CD4-positive, CD25-positive, alpha-beta regulatory T cell (primary cell): ENCODE measurements at regions not wholly inside any gene's neighbourhood (a gene's known extent, or its start where the extent isn't known, plus 50 kb on each side); places are given as distances from the start of the nearest gene placed in this dataset.

Experiments used
- ATAC-seq, 2 donors: fragments of 150-1000 bp; cut with Tn5 transposase; one replicate each; pipeline ENCODE4 v1.10.0; 2021; ENCODE audit warnings: low read depth in 2 of 2, moderate number of reproducible peaks in 2 of 2, moderate library complexity in 1 of 2
- DNase-seq, 3 donors: peaks; one replicate each; pipeline versions ENCODE4 v3.0.0 to v3.0.0-alpha.2; 2012 to 2022; ENCODE audit warnings: mixed read lengths in 1 of 3
- H3K27ac ChIP-seq: one replicate; pipeline ENCODE4 v1.7.0; 2013; ENCODE audit warnings: mild to moderate bottlenecking, low read length; ENCODE audit not compliant: insufficient read depth, poor library complexity, severe bottlenecking
- H3K27me3 ChIP-seq: one replicate; pipeline ENCODE4 v1.7.0; 2013; ENCODE audit warnings: low read length; ENCODE audit not compliant: control insufficient read depth, insufficient read depth
- H3K36me3 ChIP-seq: one replicate; pipeline ENCODE4 v1.7.0; 2013; ENCODE audit warnings: mild to moderate bottlenecking, low read length, moderate library complexity; ENCODE audit not compliant: control insufficient read depth, insufficient read depth
- H3K4me1 ChIP-seq: 2 replicates; pipeline ENCODE4 v1.7.0; 2013; ENCODE audit warnings: mild to moderate bottlenecking, low read length; ENCODE audit not compliant: insufficient read depth, control insufficient read depth, poor library complexity, severe bottlenecking
- H3K4me3 ChIP-seq: one replicate; pipeline ENCODE4 v1.7.0; 2013; ENCODE audit warnings: low read depth, mild to moderate bottlenecking, low read length, moderate library complexity
- H3K9me3 ChIP-seq, 2 experiments: 1 replicate in 1 of 2; 2 replicates in 1 of 2; pipeline ENCODE4 v1.7.0; 2013; ENCODE audit warnings: low read length in 2 of 2, mild to moderate bottlenecking in 1 of 2, moderate library complexity in 1 of 2; ENCODE audit not compliant: control insufficient read depth in 2 of 2
- H3K27ac Mint-ChIP-seq, 3 donors: one replicate each; pipeline ENCODE4 v1.8.0; 2020 to 2022; ENCODE audit warnings: mild to moderate bottlenecking in 3 of 3, mixed read lengths in 3 of 3, moderate library complexity in 2 of 3
- H3K27me3 Mint-ChIP-seq: one replicate; pipeline ENCODE4 v1.8.0; 2022; ENCODE audit warnings: mild to moderate bottlenecking, mixed read lengths
- H3K36me3 Mint-ChIP-seq: one replicate; pipeline ENCODE4 v1.8.0; 2020; ENCODE audit warnings: mixed read lengths
- H3K4me1 Mint-ChIP-seq, 4 donors: one replicate each; pipeline ENCODE4 v1.8.0; 2020 to 2022; ENCODE audit warnings: mixed read lengths in 4 of 4, mild to moderate bottlenecking in 1 of 4
- H3K4me3 Mint-ChIP-seq, 4 donors: one replicate each; pipeline ENCODE4 v1.8.0; 2020 to 2022; ENCODE audit warnings: mild to moderate bottlenecking in 4 of 4, mixed read lengths in 4 of 4, moderate library complexity in 3 of 4
- H3K9me3 Mint-ChIP-seq, 7 donors: one replicate each; pipeline ENCODE4 v1.8.0; 2020 to 2022; ENCODE audit warnings: mixed read lengths in 7 of 7, mild to moderate bottlenecking in 3 of 7, moderate library complexity in 2 of 7

DNA sequence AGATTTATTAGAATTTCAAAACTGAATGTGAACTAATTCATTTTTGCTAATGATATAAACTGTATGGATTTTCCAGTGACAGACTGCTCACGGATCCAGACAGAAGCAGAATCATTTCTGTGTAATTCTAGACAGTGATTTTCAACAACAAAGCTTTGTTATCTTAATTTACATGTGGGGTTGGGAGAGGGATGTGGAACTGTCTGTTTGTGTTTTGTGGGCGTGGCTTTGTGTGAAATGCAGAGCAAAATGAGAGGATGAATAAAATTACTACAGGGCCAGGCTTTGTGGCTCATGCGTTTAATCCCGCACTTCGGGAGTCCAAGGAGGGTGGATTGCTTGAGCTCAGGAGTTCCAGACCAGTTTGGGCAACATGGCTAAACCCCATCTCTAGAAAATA is 834.7 kb downstream of the GALC start:
- Mint-ChIP-seq H3K4me1 (no peaks in the 10 kb centered on the region), H3K27ac (no peak overlapping the region), H3K9me3 (peaks cover 0 to 14% (median 2%) of the 10 kb centered on the region in 7 donors), H3K27me3 (no peaks in the 10 kb centered on the region), H3K36me3 (no peaks in the 10 kb centered on the region), H3K4me3 (peak overlapping the region in 1 of 4 donors; percentile 54)
- ATAC-seq (no peak), DNase-seq (no peak)
- H3K36me3 ChIP-seq = no peaks in the 10 kb centered on the region
- H3K27ac ChIP-seq = no peak overlapping the region
- H3K4me1 ChIP-seq = no peaks in the 10 kb centered on the region
- no peak overlapping the region for H3K4me3 ChIP-seq
- peaks cover 0 to under 1% of the 10 kb centered on the region in 2 experiments for H3K9me3 ChIP-seq
- H3K27me3 ChIP-seq = no peaks in the 10 kb centered on the region

GRCh38 chr14:87156878-87157277 is 836.1 kb downstream of the GALC start:
- peaks cover 0 to 15% (median 2%) of the 10 kb centered on the region in 7 donors for H3K9me3 Mint-ChIP-seq
- H3K27ac ChIP-seq = no peak overlapping the region
- peak overlapping the region in 1 of 3 donors; percentile 26 for H3K27ac Mint-ChIP-seq
- no peak overlapping the region for H3K4me3 Mint-ChIP-seq
- H3K36me3 Mint-ChIP-seq = no peaks in the 10 kb centered on the region
- H3K27me3 Mint-ChIP-seq = no peaks in the 10 kb centered on the region
- ATAC-seq (no peak), DNase-seq (no peak)
- H3K4me3 ChIP-seq = no peak overlapping the region
- H3K4me1 Mint-ChIP-seq = no peaks in the 10 kb centered on the region
- no peaks in the 10 kb centered on the region for H3K27me3 ChIP-seq
- no peaks in the 10 kb centered on the region for H3K36me3 ChIP-seq
- H3K9me3 ChIP-seq = peaks cover 0 to under 1% of the 10 kb centered on the region in 2 experiments
- no peaks in the 10 kb centered on the region for H3K4me1 ChIP-seq

DNA sequence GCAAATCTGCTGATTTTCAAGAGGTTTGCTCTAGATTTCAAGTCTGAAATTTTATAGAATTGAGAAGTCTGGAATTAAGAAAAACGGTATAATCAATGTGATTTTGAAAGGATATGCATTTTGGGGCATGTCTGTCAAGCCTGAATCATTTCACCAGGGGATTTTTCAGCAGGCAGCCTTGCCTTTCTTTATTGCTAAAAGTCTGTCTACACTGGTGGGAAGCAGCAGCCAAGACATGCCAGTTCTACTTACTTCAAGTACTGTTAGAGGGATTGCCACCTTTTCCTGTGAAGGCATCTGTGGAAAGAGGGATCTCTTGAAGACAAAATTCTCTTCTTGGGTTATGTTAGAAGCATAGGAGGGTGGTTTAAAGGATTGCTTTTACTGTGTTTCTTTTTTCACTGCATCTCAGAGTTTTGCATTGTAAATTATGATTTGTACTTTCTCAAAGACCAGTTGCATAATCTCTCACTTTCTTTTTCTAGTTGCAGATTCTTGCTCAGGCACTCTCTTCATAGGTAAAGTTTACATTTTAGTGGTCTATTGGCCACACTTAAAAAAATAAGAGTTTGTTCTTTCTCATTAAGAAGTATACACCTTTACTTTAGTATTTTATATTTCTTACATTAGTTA is 837.0 kb downstream of the GALC start:
- Mint-ChIP-seq H3K27me3 (no peaks in the 10 kb centered on the region), H3K36me3 (no peaks in the 10 kb centered on the region), H3K27ac (no peak overlapping the region), H3K4me3 (no peak overlapping the region), H3K4me1 (no peaks in the 10 kb centered on the region), H3K9me3 (peaks cover 0 to 18% (median 3%) of the 10 kb centered on the region in 7 donors)
- peaks cover 0 to 2% of the 10 kb centered on the region in 2 experiments for H3K9me3 ChIP-seq
- H3K4me3 ChIP-seq = no peak overlapping the region
- DNase-seq (no peak), ATAC-seq (no peak)
- no peaks in the 10 kb centered on the region for H3K36me3 ChIP-seq
- H3K27me3 ChIP-seq = no peaks in the 10 kb centered on the region
- H3K4me1 ChIP-seq = no peaks in the 10 kb centered on the region
- H3K27ac ChIP-seq = no peak overlapping the region

DNA sequence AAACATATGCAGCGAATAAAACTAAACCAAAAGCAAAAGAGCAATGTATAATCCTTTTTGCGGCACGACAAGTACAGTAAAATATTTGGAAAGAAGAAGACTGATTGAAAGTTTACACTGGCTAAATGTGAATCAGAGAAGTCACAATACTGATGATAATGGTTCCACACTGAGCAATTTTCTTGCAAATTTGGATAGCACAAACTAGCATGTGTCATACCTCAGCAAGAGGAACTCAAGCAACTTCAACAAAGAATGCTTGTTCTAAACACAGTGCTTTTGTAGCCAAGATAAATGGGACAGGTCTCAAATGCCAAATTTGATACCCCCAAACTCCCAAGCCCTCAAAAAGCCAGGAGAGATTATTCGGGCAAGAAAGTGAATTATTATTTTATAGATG is 839.1 kb downstream of the GALC start:
- no peak overlapping the region for H3K27ac Mint-ChIP-seq

GRCh38 chr14:87153391-87153790 is 839.6 kb downstream of the GALC start:
- no peak overlapping the region for H3K27ac ChIP-seq
- no peaks in the 10 kb centered on the region for H3K4me1 ChIP-seq
- H3K27me3 ChIP-seq = no peaks in the 10 kb centered on the region
- no peak for ATAC-seq
- Mint-ChIP-seq H3K9me3 (peaks cover 2 to 18% (median 8%) of the 10 kb centered on the region in 7 donors), H3K4me3 (no peak overlapping the region), H3K27me3 (no peaks in the 10 kb centered on the region), H3K4me1 (no peaks in the 10 kb centered on the region), H3K27ac (no peak overlapping the region), H3K36me3 (no peaks in the 10 kb centered on the region)
- H3K4me3 ChIP-seq = no peak overlapping the region
- no peaks in the 10 kb centered on the region for H3K36me3 ChIP-seq
- H3K9me3 ChIP-seq = peaks cover 0 to 2% of the 10 kb centered on the region in 2 experiments
- no peak for DNase-seq

More for the DNA sequence above, 839.1 kb downstream of the GALC start:
- Mint-ChIP-seq H3K36me3 (no peaks in the 10 kb centered on the region), H3K9me3 (peaks cover 2 to 18% (median 7%) of the 10 kb centered on the region in 7 donors), H3K4me3 (no peak overlapping the region), H3K27me3 (no peaks in the 10 kb centered on the region), H3K4me1 (no peaks in the 10 kb centered on the region)
- no peak overlapping the region for H3K4me3 ChIP-seq
- no peaks in the 10 kb centered on the region for H3K4me1 ChIP-seq
- no peaks in the 10 kb centered on the region for H3K36me3 ChIP-seq
- H3K27ac ChIP-seq = no peak overlapping the region
- H3K9me3 ChIP-seq = peaks cover 0 to 2% of the 10 kb centered on the region in 2 experiments
- no peak for DNase-seq
- no peak for ATAC-seq
- H3K27me3 ChIP-seq = no peaks in the 10 kb centered on the region

DNA sequence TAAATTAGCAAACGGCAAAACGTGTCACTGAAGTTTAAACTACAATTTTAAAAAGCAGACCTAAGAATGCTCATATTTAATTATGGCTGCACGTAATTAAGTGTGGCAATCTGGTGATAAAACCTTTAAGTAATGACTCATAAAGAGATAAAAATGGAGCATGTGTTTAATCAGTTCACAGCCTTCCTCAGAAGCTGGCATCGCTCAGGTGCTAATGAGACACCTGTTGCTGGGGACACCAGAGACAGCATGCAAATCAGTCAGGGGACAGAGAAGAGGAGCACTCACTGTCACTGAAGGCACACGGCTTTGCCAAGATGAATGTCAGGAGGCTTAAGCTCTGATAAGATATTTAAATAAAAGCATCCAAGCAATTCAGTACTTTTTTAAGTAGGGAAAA is 840.3 kb downstream of the GALC start:
- Mint-ChIP-seq H3K9me3 (peaks cover 2 to 15% (median 8%) of the 10 kb centered on the region in 7 donors), H3K27ac (no peak overlapping the region)
- DNase-seq = no peak

DNA sequence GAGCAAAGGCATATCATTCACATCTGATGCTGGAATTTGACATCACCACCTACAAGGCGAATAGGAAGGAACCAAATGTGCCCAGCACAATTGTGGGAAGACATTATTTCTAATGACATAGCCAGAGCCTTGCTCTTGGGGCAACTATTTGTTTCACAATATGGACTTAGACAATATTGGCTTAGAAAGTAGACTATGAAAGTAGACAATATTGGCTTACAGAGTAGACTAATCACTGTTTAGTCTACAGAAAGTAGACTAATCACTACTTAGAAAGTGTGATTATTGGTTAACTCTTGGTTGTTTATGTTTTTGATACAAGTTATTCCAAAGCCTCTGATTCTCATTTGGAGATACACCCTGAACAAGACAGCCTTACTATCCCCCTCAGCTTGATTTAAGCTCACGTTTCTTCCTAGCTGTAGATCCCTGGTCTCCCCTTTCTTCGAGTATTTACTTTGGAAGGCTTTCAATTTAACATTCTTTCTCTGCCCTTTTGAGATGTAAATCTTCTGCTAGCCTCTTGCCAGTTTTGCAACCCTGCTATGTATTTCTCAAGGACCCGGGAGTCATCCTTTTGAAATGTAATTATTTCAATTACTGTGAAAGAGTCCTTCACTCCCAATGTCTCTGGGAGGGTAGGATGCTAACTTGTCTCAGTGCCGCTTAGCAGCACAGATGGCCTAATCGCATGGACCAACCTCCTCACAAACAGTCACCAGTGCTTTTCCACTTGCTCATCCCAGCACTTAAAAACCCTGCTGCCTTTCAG is 843.2 kb downstream of the GALC start:
- no peaks in the 10 kb centered on the region for H3K36me3 ChIP-seq
- Mint-ChIP-seq H3K4me3 (no peak overlapping the region), H3K9me3 (peaks cover under 1 to 16% (median 9%) of the 10 kb centered on the region in 7 donors), H3K27ac (no peak overlapping the region), H3K36me3 (no peaks in the 10 kb centered on the region), H3K27me3 (no peaks in the 10 kb centered on the region), H3K4me1 (no peaks in the 10 kb centered on the region)
- peaks cover 0 to 2% of the 10 kb centered on the region in 2 experiments for H3K9me3 ChIP-seq
- ATAC-seq (no peak), DNase-seq (no peak)
- H3K4me3 ChIP-seq = no peak overlapping the region
- no peaks in the 10 kb centered on the region for H3K27me3 ChIP-seq
- no peaks in the 10 kb centered on the region for H3K4me1 ChIP-seq
- no peak overlapping the region for H3K27ac ChIP-seq

More for the DNA sequence above, 840.3 kb downstream of the GALC start:
- Histone ChIP-seq H3K36me3 (no peaks in the 10 kb centered on the region), H3K4me3 (no peak overlapping the region), H3K27ac (no peak overlapping the region), H3K9me3 (peaks cover 0 to 2% of the 10 kb centered on the region in 2 experiments), H3K27me3 (no peaks in the 10 kb centered on the region), H3K4me1 (no peaks in the 10 kb centered on the region)
- ATAC-seq = no peak
- H3K4me1 Mint-ChIP-seq = no peaks in the 10 kb centered on the region
- H3K36me3 Mint-ChIP-seq = no peaks in the 10 kb centered on the region
- no peaks in the 10 kb centered on the region for H3K27me3 Mint-ChIP-seq
- no peak overlapping the region for H3K4me3 Mint-ChIP-seq
